Embryonic facial prominence (tissue), 1 donor: ENCODE measurements at regions not wholly inside any gene's neighbourhood (a gene's known extent, or its start where the extent isn't known, plus 50 kb on each side); places are given as distances from the start of the nearest gene placed in this dataset.
A peak's percentile ranks its signal among the peaks of the same experiment; 100 is the strongest.

Source experiments
- DNase-seq: peaks from one replicate; pipeline ENCODE4 v3.0.0-alpha.2; 2016; ENCODE audit errors: extremely low spot score

DNA sequence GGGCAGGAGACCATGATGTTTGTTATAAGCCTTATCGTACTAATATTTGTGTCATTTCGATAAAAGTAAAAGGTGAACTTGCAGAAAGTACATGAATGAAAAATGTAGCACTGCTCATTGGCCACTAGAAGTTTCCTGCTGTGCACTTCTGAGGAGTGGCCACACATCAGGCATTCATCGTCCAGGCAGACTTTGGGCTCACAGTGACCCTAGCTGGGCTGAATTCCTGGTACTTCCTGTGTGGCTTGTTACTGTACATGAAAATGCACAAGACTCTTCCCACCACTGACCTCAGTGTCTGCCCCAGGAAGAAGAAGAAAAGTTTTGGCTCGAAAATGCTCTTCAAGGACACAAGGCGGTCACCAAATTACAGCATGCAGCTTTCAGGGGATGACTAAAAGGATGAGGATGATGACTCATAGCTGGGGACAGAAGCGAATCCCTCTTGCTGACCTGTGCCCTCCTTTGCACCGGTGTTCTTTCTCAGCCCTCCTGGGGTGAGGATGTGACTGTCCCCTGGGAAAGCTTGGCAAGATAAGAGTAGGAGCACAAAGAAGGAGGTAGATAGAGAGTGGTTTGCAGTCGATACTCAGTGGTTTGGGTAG lies 252.4 kb upstream of the KAZN start:
- DNase-seq: no peak

DNA sequence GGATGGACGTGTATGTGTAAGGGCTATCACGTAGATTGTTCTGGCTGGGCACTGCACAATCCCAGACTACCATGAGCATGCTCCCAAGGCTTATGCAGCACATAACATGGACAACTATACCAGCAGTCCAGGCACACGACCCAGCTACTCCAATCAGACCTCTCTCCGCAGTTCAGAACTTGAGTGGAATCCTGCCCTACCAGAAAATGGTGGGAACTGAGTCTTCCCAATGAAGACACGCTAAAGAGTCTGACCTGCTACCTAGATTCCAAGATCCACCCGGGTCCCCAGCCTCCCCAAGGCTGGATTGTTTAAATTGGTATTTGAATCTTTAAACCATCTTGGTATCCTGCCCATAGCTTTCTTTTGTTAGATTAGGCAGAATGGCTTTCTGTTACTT lies 251.3 kb upstream of the KAZN start:
- no peak for DNase-seq

- no peak for DNase-seq
Measured at GRCh38 chr1:14347776-14348175, 250.7 kb upstream of the KAZN start.

DNA sequence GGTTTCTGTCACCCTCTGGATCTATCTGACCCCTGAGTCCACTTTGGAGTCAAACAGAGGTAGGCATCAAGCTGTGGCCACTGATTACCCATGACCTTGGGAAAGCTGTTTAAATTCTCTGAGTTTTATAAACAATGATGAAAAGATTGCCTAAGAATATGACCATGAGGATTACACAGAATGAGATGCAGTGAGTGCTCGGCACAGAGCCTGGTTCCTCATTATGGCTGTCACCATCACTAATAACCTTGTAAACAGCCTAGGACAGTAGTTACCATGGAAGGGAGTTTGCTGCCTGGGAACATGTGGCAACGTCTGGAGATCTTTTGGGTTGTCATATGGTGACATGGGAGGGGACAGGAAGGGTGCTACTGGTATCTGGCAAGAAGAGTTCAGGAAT lies 248.3 kb upstream of the KAZN start:
- no peak for DNase-seq

DNA sequence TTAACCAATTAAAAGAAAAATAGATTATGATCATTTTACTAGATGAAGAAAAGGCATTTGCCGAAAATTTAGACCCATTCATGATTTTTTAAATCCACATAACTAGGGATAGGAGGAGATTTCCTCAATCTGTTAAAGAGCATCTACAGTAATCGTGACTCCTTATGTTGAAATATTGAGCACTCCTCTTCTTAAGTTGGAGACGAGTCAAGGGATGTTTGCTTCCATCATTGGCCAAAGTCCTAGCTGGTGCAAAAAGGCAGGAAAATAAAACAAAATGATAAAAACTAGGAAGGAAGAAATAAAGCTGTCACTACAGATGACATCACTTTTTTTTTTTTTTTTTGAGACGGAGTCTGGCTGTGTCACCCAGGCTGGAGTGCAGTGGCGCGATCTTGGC lies 245.6 kb upstream of the KAZN start:
- no peak for DNase-seq

DNA sequence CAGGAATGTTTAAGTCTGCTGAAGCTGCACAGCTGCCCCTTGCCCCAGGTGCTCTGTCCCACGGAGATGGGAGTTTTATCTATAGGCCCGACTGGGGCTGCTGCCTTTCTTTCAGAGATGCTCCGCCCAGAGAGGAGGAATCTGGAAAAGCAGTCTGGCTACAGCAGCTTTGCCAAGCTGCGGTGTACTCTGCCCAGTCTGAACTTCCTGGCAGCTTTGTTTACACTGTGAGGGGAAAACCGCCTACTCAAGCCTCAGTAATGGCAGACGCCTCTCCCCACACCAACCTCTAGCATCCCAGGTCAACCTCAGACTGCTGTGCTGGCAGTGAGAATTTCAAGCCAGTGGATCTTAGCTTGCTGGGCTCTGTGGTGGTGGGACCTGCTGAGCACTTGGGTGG lies 237.5 kb upstream of the KAZN start:
- peak; percentile 4 for DNase-seq

DNA sequence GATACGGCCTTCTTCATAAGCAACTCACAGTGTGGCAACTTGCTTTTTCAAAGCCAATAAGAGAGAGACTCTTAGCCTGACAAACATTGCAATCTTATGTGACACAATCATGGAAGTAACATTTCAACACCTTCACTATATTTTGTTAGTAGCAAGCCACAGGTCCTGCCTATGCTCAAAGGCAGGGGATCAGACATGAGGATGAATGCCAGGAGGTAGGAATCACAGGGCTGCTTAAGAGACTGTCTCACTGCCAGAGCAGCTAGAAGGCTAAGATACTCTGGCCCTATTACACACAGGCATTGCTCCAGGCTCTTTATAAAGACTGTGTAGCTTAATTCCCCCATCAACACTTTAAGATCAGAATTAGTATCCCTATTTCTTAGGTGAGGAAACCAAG lies 236.2 kb upstream of the KAZN start:
- no peak for DNase-seq

- no peak for DNase-seq
Measured at GRCh38 chr1:14363036-14363590, 235.4 kb upstream of the KAZN start.

GRCh38 chr1:14363707-14364413 lies 234.6 kb upstream of the KAZN start:
- DNase-seq: no peak

DNA sequence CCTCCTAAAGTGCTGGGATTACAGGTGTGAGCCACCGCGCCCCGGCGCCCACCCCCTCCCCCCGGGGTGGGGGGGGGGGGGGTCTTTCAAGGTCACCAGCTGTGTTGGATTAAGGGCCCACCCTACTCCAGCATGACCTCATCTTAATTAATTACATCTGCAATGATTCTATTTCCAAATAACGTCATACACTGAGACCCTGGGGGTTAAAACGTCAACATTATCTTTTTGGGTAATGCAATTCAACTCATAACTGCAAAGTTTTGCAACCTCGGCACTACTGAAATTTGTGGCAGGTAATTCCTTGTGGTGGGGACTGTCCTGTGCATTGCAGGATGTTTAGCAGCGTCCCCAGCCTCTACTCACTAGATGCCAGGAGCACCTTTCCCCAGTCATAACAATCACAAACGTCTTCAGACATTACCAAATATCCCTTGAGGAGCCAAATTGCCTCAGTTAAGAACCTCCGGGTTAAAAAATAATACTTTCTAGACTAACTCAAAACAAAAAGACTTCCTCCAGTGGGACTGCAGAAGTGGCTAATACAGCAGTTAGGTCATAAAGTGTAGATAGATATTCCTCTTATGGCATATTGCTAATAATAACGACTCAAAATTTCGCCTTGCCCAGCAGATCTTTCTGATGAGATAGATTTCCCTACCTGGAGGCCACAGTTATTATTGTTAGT lies 233.0 kb upstream of the KAZN start:
- DNase-seq: peak; percentile 10

DNA sequence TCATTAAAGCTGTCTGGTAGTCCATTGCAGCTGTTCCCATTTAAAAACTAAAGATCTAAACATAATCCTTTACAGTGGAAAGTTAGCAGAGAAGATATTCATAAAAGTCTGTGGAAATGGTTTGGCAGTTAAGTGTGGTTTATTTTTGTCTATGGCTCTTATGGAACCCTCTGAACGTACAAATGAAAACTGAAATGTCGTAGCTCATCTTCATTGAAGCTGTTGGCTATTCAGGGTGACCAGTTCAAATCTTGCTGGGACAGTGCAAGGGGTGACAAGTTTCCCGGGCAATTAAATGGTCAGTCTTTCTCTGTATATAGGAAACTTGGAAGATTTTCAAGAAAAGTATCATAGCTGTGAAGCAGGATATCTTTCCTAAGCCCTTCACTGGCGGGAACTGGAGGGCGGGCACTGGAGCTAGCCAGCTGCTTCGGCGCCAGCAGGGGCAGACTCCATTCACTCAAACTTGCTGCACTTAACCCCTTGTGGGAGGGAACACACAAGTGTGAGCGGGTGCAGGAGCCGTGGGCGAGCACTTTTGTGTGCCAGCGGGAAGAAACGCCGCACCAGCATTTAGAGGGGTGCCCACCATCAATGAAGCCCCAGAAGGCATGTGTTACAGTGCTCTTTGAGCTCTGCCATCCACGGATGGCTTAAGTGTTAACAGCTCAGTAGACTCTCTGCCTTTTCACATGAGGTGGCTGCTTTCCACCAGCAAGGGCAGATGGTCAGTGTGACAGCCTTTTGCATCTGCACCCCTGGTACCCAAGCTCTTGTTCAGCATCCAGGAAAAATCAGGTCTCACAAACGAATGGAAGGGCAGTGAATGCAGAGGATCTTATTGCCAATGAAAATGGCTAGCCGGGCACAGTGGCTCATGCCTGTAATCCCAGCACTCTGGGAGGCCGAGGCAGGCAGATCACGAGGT lies 232.1 kb upstream of the KAZN start:
- DNase-seq: peak; percentile 36

DNA sequence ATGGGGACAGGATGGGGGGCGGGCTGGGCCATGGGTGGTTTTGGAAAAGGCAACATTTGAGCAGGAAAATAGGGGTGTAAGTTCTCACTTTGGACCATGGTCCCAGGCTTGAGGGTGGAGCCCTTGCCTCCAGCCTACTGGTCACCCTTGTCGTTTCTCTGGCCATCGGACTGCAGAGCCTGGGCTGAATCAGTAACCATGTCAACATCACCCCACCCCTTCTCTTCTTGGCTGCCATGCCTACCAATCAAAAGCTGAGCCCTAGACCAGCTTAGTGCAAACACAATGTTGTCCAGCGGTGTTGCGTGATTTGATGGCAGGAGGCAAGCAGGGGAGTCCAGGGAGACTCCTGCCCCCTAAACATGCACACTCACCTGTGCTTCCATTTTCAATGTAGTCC lies 231.0 kb upstream of the KAZN start:
- DNase-seq: no peak

DNA sequence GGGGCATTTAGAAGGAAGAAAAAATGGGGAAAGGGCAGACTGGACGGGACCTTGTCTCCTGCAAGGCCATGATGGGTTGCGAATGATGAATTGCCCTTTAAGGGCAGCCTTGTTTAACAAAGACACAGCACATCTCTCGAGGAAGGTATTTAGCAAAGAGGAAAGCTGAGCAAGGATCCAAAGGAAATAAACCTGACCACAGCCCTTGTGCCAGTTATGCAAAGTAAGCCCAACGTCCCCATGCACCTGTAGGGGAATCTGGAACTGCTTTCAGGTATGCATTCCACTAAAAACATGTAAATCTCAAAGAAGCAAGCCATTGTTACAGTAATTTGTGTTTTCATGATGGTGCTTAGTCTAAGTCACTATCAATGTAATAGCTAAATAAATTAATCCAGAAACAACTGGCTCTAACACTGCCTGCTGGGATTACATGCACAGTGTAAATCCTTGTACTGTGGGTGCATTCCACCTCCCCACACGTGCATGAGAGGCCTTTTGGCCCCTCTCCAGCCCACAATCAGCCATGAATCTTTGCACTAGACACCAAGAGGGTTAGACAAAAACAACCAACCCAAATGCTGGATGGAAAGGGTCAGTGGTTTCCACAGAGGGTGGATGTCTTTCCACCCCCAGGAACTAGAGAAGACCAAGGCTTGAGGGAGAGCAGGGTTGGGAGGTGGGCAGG lies 228.8 kb upstream of the KAZN start:
- no peak for DNase-seq

DNA sequence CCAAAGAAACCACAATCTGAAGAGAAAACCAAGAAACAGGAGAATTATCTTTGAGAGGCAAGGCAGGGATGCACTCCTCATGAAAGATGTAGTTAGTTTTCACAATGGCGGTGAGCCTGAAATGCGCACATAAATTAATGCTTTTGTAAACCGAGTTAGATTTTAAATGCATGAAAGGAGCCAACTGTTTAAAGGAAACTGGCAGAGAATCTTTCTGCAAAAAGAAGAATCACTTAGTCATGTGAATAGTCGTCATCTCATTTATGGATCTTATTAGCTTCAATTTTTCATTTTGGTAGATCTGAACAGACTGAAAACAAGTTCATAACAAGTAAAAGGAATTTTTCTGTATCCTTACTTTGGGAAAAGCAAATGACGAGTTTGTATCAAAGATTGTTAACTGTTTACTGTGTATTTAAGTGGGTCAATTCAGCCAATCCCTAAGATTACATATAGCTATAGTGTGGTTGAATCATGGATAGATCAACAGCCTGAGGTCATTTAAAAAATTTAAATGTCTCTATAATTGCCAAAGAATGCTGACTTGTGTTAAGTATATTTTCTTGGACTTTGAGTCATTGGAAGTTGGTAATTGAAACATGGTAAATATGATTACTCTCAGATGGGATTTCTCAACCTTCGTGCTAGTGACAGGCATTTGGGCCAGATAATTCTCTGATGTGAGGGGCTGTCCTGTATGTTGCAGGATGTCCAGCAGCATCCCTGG lies 226.6 kb upstream of the KAZN start:
- DNase-seq: no peak

- DNase-seq: no peak
Measured at GRCh38 chr1:14372526-14372925, 226.0 kb upstream of the KAZN start.

DNA sequence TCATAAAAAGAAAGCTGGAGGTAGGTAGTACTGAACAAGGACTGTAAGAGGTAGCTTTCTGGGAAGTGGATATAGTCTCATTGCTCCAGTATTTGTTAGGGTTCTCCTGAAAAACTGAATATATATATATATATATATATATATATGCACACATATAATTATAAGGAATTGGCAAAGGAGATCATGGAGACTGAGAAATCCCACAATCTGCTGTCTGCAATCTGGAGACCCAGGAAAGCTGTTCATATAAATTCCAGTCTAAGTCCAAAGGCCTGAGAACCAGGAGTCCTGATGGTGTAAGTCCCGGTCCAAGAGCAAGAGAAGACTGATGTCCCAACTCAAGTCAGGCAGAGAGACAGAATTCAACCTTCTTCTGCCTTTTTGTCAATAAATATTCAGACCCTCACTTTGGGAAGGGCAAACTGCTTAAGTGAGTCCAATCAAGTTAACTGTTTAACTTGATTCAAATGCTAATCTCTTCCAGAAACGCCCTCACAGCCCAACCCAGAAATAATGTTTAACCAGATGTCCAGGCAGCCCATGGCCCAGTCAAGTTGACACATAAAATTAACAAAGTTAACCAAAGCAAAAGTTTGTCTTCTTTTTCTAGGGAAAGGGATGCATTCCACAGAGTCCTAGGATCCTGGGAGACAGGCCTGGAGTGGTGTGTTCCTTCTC lies 225.3 kb upstream of the KAZN start:
- DNase-seq: no peak

DNA sequence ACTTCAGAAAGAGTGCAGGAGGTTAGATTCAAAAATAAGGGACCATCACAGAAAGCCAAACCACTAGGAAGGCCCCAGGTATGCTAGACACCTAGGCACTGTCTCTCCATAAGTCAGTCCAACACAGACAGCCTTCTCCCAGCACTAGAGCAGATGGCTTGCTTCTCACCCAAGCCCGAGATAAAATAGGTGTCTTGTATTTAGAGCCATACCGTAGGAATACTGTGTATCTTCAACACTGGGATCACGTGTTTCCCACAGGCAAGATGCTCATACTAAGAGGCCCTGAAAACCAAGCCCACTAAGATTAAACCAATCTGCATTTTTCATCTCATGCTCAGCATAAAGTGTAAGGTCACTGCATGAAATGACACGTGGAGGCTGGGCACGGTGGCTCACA lies 223.3 kb upstream of the KAZN start:
- no peak for DNase-seq

DNA sequence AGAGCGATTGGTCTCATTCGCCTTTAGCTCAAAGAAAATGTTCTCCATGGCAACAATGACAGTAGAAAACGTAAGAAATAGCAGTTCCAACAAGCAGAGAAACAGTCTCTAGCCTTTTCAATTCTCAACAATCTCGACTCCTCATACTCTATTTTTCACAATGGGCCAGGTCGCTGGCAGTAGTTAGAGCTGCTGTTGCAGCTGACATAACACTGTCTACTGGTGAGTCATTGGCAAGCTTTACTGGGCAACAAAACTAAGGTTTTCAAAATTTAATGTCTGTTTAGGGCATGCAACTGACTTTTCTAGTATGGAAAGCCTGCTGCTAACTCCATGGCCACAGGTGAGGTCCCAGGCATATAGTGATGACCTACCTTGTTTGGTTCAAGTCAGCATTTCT lies 221.1 kb upstream of the KAZN start:
- no peak for DNase-seq

- no peak for DNase-seq
Measured at GRCh38 chr1:14380408-14380807, 218.1 kb upstream of the KAZN start.

DNA sequence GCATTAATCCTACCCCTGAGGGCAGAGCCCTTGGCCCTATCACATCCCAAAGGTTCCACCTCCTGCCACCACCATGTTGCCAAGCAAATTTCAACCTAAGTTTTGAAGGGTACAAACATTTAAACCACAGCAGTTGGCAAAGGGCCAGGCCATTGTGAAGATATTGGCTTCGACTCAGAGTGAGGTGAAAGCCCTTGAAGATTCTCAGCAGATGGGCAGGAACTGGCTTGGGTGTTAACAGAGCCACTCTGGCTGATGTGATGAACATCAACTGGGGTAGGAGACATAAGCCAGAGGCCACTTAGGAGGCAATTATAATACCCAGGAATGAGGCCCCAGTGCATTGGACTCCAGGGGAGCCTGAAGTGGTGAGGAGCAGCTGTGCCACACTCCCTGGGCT lies 207.7 kb upstream of the KAZN start:
- no peak for DNase-seq
